ENCODE measurements at regions not wholly inside any gene's neighbourhood (a gene's known extent, or its start where the extent isn't known, plus 50 kb on each side); places are given as distances from the start of the nearest gene placed in this dataset.
A peak's percentile ranks its signal among the peaks of the same experiment; 100 is the strongest.

DNA sequence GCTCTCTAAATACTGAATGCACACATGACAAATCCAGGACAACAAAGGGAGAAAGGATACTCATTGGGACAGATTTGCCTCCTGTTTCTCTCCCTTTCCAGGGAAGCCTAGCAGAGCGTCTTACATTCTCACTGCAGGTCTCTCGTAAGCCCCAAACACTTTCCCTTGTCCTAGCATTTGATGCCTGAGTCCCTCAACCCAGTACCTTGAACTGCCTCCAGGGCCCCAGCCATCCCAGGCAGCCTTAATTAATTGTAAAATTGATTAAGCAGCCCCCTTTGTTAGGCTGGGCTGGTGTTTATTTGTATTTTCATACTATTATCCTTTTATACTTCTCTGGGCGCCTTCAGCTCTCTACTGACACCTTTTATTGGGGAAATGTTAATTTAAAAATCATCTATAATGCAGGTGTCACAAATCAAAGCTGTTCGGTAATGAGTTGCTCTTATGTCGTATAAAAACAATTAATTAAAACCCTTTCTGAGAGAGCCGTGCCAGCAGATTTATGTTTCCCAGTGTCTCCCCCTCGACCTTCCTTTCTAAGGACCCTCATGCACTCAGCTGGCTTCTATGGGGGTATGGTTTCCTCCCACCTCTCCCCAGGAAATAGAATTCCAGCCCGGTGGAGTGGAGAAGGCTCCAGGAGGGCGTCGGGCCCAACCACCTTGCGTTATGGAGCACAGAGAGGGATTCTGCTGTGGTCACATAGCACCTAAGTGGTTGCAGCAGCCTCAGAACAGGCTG is 243.8 kb downstream of the RPS24 start:
- DNase-seq, result no peak

DNA sequence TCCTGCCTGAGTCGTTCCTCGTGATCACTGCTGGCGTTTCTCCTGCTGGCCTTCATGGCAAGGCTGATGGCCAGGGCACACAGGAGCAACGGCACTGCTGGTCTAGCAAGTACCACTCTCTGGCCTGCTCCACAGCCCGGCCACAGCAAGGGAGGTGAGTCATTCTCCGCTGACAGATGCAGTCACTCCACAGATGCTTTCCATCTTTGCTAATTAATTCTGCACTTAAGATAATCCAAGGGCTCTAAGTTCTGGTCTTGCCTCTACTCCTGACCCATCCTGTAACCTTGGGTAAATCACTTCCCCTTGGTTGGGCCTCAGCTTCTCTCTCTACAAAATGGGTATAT is 244.4 kb downstream of the RPS24 start:
- DNase-seq, result no peak

- no peak for DNase-seq
Observed at GRCh38 chr10:78279756-78280155, 246.1 kb downstream of the RPS24 start.

- DNase-seq, result no peak
Observed at GRCh38 chr10:78280604-78281003, 246.9 kb downstream of the RPS24 start.

DNA sequence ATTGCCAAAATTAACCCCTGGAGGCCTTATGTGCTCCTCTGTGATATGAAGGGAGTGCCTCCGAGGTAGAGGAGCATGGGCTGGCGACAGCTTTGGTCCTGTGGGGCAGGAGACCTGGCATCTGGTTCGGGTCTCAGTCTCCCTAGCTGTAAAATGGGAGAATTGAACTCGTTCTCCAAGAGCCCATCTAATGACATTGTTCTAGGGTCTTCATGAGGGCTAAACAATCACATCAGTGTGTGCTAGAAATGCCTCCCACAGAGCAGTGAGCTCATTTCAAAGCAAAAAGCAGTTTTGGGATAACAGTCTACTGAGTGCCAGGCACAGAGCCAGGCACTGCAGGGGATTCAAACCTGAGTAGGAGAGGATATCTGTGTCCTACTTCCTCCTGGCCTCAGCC is 248.0 kb downstream of the RPS24 start:
- DNase-seq, result no peak

DNA sequence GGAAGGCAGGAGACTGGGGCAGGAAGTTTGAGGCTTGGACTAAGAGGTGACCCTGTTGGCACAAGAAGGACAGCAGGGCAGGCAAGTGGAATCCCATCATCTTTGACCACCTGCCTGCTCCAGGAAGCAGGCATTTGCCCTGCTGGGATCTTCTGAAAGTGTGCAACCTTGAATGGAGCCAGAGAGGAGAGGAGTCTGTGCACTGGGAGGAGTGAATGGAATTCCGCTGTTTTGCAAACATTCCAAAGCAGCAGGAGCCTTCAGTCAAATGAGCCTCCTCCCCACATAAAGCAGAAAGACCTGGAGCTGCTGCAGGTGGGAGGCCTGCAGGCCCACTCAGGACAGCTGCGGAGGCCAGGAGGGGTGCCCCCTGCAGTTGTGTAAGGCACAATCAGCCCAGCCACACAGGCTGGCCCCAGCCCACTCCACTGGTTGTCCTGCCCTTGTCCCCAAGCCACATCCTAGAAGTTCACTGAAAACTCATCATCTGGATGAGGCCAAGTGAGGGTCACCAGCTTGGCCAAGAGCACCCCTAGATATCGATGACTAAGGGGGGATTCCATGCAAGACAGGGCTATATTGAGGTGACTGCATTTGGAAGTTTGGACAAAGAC is 249.5 kb downstream of the RPS24 start:
- DNase-seq, result no peak

GRCh38 chr10:78284381-78284780 is 250.7 kb downstream of the RPS24 start:
- no peak for DNase-seq

GRCh38 chr10:78285226-78285625 is 251.6 kb downstream of the RPS24 start:
- DNase-seq, result no peak

- no peak for DNase-seq
Observed at GRCh38 chr10:78286186-78286585, 252.5 kb downstream of the RPS24 start.

- DNase-seq, result no peak
Observed at GRCh38 chr10:78286668-78287067, 253.0 kb downstream of the RPS24 start.

DNA sequence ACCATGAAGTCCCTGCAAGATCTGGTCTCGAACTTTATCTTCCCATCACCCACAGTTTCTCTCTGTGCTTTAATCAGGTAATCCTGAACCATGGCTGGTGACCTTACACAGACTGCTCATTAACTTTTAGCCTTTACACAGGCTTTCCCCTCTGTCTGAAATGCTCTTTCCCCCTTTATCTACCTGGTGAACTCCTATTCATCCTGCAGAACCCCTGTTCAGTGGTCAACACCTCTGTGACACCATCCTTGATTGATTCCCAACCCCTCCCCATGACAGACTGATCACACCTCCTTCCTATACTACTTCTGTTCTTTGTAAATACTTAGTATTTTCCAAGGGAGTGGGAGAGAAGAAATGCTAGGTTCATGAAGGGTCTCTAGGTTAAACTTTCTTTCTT is 254.0 kb downstream of the RPS24 start:
- no peak for DNase-seq

GRCh38 chr10:78288663-78289062 is 255.0 kb downstream of the RPS24 start:
- no peak for DNase-seq

DNA sequence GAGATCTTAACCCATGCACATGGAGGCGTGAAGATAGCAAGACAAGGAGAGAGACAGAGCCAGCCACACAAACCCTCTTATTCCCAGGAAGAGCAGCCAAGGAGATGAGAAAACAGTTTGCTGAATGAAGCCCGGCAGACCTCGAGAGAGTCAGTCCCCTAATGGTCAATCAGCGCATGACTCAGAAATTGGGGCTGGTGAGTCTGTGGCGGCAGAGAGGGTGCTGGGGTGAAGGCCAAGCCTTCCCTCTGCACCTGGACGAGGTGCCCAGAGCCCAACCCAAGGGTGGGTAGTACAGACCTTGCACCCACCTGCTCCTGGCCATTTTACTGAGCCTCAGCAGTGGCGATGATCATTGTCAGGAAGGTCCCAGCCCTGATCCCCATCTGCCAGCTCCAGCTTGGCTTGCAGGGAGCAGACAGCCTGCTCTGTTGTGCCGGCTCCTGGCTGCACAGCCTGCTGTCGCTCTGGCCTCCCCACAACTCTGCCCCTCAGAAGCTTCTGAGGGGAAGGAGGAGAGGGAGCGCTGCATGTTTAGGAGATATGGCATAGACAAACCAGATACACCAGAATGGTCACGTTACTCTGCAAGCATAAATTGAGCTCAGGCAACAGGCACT is 256.6 kb downstream of the RPS24 start:
- DNase-seq, result peak; percentile 31

GRCh38 chr10:78291722-78292121 is 258.1 kb downstream of the RPS24 start:
- no peak for DNase-seq

GRCh38 chr10:78292250-78292981 is 258.8 kb downstream of the RPS24 start:
- no peak for DNase-seq

DNA sequence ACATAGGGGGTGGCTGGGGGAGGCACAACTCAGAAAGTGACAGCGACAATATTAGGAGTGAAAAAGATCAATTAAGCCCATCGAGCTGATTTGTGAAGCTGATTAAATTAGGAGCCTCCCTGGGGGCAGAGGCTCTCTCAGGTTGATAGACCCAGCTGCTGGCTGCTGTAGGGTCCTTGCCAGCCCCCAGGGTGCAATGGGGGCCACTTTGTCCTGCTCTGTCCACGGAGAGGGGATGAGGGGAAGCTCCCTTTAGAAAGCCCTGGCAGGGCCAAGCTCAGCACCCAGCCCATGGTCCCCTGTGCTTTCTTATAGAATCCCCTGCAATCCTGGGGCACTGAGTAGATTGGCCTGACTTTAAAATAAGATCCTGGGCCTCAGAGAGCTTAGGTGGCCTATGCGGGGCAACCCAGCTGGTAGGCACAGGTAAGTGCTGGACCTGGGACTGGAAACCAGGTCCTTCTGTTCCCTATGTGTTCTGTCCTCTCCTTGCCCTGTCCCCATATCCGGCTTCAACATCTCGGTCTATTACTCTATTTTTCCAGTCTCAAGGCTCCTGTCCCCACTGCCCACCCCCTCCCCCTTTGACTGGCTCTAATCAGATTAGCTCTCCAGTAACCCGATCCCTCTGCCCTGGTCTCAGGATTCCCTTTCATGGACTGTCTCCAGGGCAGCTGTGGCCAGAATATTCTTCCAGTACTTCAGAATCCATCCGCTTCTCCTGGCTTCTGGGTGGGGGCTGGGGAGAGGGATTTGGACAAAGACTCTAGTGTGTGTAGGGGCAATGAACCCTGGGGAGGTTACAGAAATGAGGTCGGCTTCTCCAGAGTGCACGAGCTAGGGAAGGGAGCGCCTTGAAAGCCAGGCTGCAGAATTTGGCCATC is 259.6 kb downstream of the RPS24 start:
- DNase-seq, result peak; percentile 72

GRCh38 chr10:78295242-78295641 is 261.6 kb downstream of the RPS24 start:
- no peak for DNase-seq

- DNase-seq, result no peak
Observed at GRCh38 chr10:78296785-78297184, 263.1 kb downstream of the RPS24 start.

GRCh38 chr10:78297997-78298396 is 264.3 kb downstream of the RPS24 start:
- no peak for DNase-seq

GRCh38 chr10:78298835-78299234 is 265.2 kb downstream of the RPS24 start:
- DNase-seq, result no peak

- no peak for DNase-seq
Observed at GRCh38 chr10:78299851-78300468, 266.3 kb downstream of the RPS24 start.

- DNase-seq, result no peak
Observed at GRCh38 chr10:78300526-78300925, 266.9 kb downstream of the RPS24 start.
